ENCODE measurements at regions not wholly inside any gene's neighbourhood (a gene's known extent, or its start where the extent isn't known, plus 50 kb on each side); places are given as distances from the start of the nearest gene placed in this dataset.

- TF ChIP-seq ZBTB33 (IDR thresholded peaks at IDR 0.05; ENCODE audit: extremely low read depth, insufficient replicate concordance, low read length): no peak
- no peak for TF ChIP-seq ATF3 (IDR thresholded peaks at IDR 0.05)
- no peak for TF ChIP-seq POLR2A (IDR thresholded peaks at IDR 0.05; ENCODE audit: borderline replicate concordance, extremely low read depth, insufficient read depth, insufficient read length)
These were observed 88.4 kb upstream of the MPP7 start (continued) for GRCh38 chr10:28391283-28391682.

GRCh38 chr10:28393956-28394568 lies 91.2 kb upstream of the MPP7 start:
- no TSS peak for BruUV-seq (replicated peaks)
- Histone ChIP-seq H3K4me3 (replicated peaks in 1 of 2; ENCODE audit: low read depth in 1 of 2, low read length in 2 of 2) (peak overlapping the region in 1 of 2 experiments; percentile 33; a peak in 1 of 4 replicates), H3K9me3 (ENCODE audit: control insufficient read depth in 1 of 2, insufficient read depth in 1 of 2, low read depth in 1 of 2, low read length in 2 of 2) (no peaks in the 10 kb centered on the region), H3K9ac (ENCODE audit: low read length) (peak overlapping the region; percentile 12; the same call in 1 of the 2 replicates), H3K4me1 (ENCODE audit: control insufficient read depth in 1 of 2, insufficient read depth in 2 of 2, low read length in 2 of 2) (peaks cover 16 to 24% of the 10 kb centered on the region in 2 experiments; a peak in 3 of 4 replicates), H3K79me2 (ENCODE audit: insufficient read depth, low read length) (no peaks in the 10 kb centered on the region), H3K36me3 (ENCODE audit: control insufficient read depth in 1 of 2, insufficient read depth in 2 of 2, low read length in 2 of 2) (no peaks in the 10 kb centered on the region), H4K20me1 (ENCODE audit: insufficient read depth) (no peaks in the 10 kb centered on the region), H3K4me2 (ENCODE audit: low read length) (peak overlapping the region; percentile 66), H2AFZ (ENCODE audit: low read depth, low read length, poor library complexity, severe bottlenecking) (peak overlapping the region; percentile 99), H3K27ac (ENCODE audit: low read depth, low read length) (peak overlapping the region; percentile 30), H3K9me2 (ENCODE audit: insufficient read depth) (no peaks in the 10 kb centered on the region), H3K27me3 (ENCODE audit: insufficient read depth, low read length) (no peaks in the 10 kb centered on the region)
- intact Hi-C loops (cut with micrococcal nuclease): no loop called here
- CTCF ChIA-PET: interaction anchor here (0.6 to 2.6 kb wide), 23 partner anchors 8 to 1024 kb away, joined by 3 to 25 read pairs (median 4); partner anchors contain the start of genes MPP7 and RAB18
- POLR2A ChIA-PET: interaction anchor here (1.6 to 1.8 kb wide), 2 partner anchors 141 to 143 kb away, joined by 3 to 4 read pairs; no protein-coding TSS in a partner anchor
- RAD21 ChIA-PET (ENCODE audit: low non-redundant PET in 1 of 2, low total read pairs in 2 of 2, uncharacterized antibody in 2 of 2, unreplicated experiment in 2 of 2): interaction anchor here (1.0 to 1.6 kb wide), 2 partner anchors 143 kb away, joined by 4 to 13 read pairs; no protein-coding TSS in a partner anchor
- peak; percentile 69 for DNase-seq (ENCODE audit: low read depth, low spot score)
- peak; percentile 94 for ATAC-seq
- no peak for TF ChIP-seq ZBTB33 (IDR thresholded peaks at IDR 0.05; ENCODE audit: extremely low read depth, insufficient replicate concordance, low read length)
- no peak for TF ChIP-seq SRF (IDR thresholded peaks at IDR 0.05; ENCODE audit: low read depth)
- TF ChIP-seq POLR2AphosphoS5 (IDR thresholded peaks at IDR 0.05; ENCODE audit: low read depth, low read length): no peak
- no peak for TF ChIP-seq CEBPB (IDR thresholded peaks at IDR 0.05; ENCODE audit: low read depth)
- TF ChIP-seq REST (IDR thresholded peaks at IDR 0.05; ENCODE audit: low read depth): no peak
- TF ChIP-seq FOSL1 (IDR thresholded peaks at IDR 0.05; ENCODE audit: low read depth): no peak
- peak; percentile 67 to 95 (median 94) for TF ChIP-seq CTCF (IDR thresholded peaks at IDR 0.05 in 2 of 3, conservative IDR thresholded peaks at IDR 0.05 in 1 of 3; ENCODE audit: borderline replicate concordance in 1 of 3, insufficient read depth in 1 of 3, low read depth in 2 of 3, low read length in 2 of 3)
- TF ChIP-seq EZH2 (IDR thresholded peaks at IDR 0.05): no peak
- TF ChIP-seq MAX (IDR thresholded peaks at IDR 0.05): no peak
- TF ChIP-seq YY1 (IDR thresholded peaks at IDR 0.05; ENCODE audit: extremely low read depth, insufficient replicate concordance, low read depth, low read length): peak; percentile 8
